Sigmoid colon (tissue), 4 donors: ENCODE measurements at regions not wholly inside any gene's neighbourhood (a gene's known extent, or its start where the extent isn't known, plus 50 kb on each side); places are given as distances from the start of the nearest gene placed in this dataset.

ENCODE experiments used
- CTCF ChIP-seq, 4 experiments: fragments of 450-650 bp in 3 of 4; fragments of 200-600 bp in 1 of 4; IDR thresholded peaks; one replicate each; pipeline ENCODE4 v1.5.1; 2016 to 2019; ENCODE audit warnings: antibody characterized with exemption in 4 of 4, mild to moderate bottlenecking in 3 of 4, moderate library complexity in 2 of 4
- EP300 ChIP-seq, 4 donors: sonication (generic); formaldehyde crosslinking; IDR thresholded peaks; one replicate each; pipeline ENCODE4 v1.6.1; 2017; ENCODE audit warnings: antibody characterized with exemption in 4 of 4

DNA sequence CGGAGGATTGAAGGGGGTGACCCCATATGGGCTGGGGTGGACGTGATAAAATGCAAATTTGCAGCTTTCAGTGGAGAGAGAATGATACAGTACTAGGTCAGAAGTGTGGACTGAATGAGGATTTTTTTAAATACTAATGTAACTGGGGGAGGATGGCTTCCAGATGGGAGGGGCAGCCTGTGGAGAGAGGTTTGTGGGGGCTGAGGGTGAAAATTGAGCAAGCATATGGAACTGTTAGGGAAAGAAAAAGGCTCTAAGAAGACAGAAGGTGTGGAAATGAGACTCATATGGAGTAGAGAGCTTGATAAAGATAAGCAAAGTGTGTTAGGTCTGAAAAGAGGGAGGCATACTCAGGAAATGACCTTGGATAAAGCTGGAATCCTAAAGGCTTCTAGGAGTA is 926.4 kb downstream of the IGSF11 start:
- TF ChIP-seq CTCF (IDR thresholded peaks at IDR 0.05) = no peak
- TF ChIP-seq EP300 (IDR thresholded peaks at IDR 0.05) = no peak
